SK-N-MC (cell line): ENCODE measurements at regions not wholly inside any gene's neighbourhood (a gene's known extent, or its start where the extent isn't known, plus 50 kb on each side); places are given as distances from the start of the nearest gene placed in this dataset.

Experiments used
- EZH2 ChIP-seq: fragments of 200-600 bp; sonication (generic); IDR thresholded peaks from one replicate; pipeline ENCODE4 v1.6.1; 2017; ENCODE audit warnings: antibody characterized with exemption
- FOXP2 ChIP-seq: optimal IDR thresholded peaks from 2 replicates; pipeline ENCODE3; 2011; ENCODE audit warnings: mild to moderate bottlenecking, moderate library complexity; ENCODE audit not compliant: insufficient read depth; ENCODE audit errors: extremely low read length, control extremely low read depth
- POLR2AphosphoS5 ChIP-seq: IDR thresholded peaks from 2 replicates; pipeline ENCODE4 v1.6.1; 2012; ENCODE audit warnings: mild to moderate bottlenecking, low read depth, low read length, borderline replicate concordance

- no peak for TF ChIP-seq POLR2AphosphoS5
- TF ChIP-seq EZH2: no peak
- TF ChIP-seq FOXP2: no peak
Measured at GRCh38 chr3:139764936-139765335, 87.2 kb upstream of the NMNAT3 start.
